Myocyte (in vitro differentiated cells): ENCODE measurements at regions not wholly inside any gene's neighbourhood (a gene's known extent, or its start where the extent isn't known, plus 50 kb on each side); places are given as distances from the start of the nearest gene placed in this dataset.
"Not testable (repeated sequence)": the region's sequence is repeated elsewhere in the genome, so short reads cannot be mapped to it uniquely, and the experiment has no call there.

ENCODE experiments used
- DNase-seq: peaks from one replicate; pipeline ENCODE4 v3.0.0-alpha.2; 2012; ENCODE audit warnings: low read depth

GRCh38 chr2:220821683-220822082, 750.4 kb downstream of the EPHA4 start:
- no peak for DNase-seq

DNA sequence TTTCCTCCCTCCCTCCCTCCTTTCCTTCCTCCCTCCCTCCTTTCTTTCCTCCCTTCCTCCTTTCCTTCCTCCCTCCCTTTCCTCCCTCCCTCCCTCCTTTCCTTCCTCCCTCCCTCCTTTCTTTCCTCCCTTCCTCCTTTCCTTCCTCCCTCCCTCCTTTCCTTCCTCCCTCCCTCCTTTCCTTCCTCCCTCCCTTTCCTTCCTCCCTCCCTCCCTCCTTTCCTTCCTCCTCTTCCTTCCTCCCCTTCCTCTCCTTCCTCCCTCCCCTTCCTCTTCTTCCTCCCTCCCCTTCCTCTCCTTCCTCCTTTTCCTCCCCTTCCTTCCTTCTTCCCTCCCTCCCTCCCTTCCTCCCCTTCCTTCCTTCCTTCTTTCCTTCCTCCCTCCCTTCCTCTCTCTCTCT, 748.5 kb downstream of the EPHA4 start:
- not testable (repeated sequence) for DNase-seq

GRCh38 chr2:220833446-220833845, 738.7 kb downstream of the EPHA4 start:
- DNase-seq: no peak

DNA sequence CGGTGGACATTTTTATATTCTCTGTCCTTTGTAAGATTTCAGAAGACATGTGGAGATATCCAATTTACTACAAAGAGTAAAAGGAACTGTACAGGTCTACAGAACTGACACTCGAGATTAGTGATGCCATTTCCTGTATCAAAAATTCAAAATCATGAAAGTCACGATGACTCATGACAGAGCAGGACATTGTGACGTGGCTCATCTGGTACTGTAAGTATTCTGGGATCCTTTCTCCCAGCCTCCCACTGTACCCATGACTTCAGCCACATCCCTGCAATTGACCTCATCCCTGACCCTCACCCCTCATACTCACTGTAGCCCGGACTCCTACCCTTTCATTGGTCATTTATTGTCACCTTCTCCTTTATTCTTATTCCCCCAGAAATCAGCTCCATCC, 736.5 kb downstream of the EPHA4 start:
- no peak for DNase-seq

DNA sequence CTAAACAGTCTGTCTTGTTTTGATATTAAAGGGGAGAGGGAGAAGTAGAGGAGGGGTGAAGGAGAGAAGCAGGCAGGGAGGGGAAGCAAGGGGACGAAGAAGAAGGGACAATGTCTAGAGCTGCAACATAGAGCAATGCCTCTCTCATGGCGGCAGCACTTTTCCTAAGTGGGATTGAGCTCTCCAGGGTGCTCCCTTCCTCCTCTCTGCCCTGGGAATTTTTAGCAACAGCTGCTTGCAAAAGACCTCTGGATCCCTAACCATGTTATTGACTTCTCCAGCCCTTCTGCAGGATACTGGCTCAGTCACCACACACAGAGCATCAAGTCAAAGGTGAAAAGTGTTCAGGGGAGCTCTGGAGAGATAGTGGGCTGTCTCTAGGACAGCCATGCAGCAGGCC, 734.9 kb downstream of the EPHA4 start:
- DNase-seq: peak; percentile 6

DNA sequence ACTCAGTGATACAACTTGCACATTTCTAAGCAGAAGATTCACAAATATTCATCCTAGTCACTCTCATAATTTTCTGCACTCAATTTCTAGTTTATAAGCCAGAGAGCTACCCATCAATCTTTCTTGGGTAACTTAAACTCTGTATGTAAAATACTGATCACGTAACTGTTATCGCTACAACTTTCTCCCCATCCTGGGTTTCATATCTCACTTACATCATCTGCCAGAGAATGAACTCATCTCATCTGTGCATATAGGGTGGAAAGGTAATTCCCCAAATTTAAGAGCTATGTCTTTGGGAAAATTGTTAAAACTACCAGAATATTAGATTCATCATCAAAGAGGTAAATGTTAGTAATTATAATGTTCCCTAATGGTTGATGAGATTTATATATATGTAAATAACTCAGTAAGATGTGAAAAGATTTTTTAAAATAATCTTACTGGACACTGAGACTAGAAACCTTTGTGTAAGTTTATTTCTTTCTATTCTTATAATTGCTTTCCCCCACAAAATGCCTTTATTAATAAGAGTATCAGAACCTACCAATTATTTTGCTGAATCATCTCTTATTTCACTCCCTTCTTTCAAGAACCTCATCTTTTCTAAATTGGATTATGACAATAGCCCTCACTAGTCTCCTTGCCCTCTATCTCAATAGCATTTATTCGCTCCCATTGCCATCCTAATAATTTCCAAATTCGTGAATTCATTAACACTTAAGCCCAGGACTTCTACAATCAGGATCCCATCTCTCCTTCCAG, 729.0 kb downstream of the EPHA4 start:
- no peak for DNase-seq

DNA sequence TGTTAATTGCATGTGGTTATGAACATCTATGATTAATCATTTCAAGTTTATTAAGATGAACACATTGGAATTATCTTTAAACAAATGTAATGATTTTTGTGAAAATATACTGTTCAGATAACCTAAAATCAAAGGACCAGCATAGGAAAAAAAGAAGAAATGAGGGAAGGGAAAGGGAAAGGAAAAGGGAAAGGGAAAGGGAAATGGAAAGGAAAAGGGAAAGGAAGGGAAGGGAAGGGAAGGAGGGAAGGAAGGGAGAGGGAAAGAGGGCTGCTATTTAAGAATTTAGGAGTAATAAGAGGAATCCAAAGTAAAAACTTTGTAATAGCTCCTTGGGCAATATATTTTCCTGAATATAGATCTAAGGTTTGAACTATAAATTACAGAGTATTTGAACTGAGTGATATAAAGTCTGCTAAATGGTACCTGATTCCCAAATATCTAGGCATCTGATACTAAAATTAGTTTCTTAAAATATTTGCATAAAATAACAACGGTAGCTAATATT, 726.3 kb downstream of the EPHA4 start:
- DNase-seq: no peak

- peak; percentile 3 for DNase-seq
Observed at GRCh38 chr2:220847006-220847405, 725.1 kb downstream of the EPHA4 start.

GRCh38 chr2:220847589-220847988, 724.5 kb downstream of the EPHA4 start:
- DNase-seq: peak; percentile 43

- no peak for DNase-seq
Observed at GRCh38 chr2:220849433-220849832, 722.7 kb downstream of the EPHA4 start.

GRCh38 chr2:220850116-220850515, 722.0 kb downstream of the EPHA4 start:
- DNase-seq: peak; percentile 19

DNA sequence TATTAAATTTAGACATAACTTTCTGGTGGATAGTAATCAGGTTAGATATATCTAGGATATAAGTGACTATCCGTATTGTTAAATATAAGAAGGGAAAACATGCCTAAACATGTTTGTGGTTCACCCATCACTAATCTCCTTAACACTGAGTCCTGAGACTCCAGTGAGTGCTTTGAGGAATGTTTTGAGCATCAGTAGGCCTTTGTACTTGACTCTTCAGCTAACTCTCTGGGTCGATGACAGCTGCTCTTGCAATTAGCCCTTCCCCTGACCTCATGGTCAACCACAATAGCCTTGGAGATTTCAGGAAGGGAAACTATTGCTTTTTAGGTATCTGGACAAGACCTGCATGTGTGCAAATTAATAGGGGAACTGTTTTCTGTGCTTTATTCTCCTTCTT, 716.8 kb downstream of the EPHA4 start:
- DNase-seq: peak; percentile 89

DNA sequence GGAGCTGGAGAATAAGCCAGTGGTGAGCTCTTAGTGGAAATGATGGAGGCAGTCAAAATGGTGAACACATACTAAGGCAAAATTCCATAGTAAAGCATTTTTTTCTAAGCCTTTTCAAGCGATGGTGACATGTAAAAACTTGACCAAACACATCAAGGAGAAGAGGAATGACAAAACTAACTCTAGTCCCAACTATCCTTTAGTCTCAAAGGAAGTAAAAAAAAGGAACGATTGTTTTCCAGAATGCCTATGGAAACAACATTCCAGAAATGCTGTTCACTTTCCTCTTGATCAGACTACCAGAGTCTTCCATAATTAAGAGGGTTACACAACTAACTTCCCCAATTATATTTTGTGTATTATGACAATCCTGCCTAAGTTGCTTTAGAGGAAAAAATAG, 715.6 kb downstream of the EPHA4 start:
- no peak for DNase-seq

DNA sequence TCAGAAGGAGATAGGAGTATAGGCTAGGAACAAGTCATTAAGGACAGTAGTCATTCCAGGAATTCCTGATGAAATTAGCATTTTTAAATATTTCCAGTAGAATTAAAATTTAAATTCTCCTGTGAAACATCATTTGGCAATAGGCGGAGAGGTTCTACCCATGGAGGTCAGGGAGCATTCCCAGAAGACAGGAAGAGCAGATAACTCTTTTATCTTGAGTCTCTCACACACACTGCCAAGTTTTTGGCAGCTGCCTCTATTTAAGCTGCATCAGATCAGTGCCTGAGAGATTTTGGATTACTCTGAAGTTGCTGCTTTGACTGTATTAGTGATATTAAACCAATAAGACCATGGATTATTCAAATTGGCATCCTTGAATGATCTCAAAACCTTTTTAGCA, 714.7 kb downstream of the EPHA4 start:
- DNase-seq: no peak

DNA sequence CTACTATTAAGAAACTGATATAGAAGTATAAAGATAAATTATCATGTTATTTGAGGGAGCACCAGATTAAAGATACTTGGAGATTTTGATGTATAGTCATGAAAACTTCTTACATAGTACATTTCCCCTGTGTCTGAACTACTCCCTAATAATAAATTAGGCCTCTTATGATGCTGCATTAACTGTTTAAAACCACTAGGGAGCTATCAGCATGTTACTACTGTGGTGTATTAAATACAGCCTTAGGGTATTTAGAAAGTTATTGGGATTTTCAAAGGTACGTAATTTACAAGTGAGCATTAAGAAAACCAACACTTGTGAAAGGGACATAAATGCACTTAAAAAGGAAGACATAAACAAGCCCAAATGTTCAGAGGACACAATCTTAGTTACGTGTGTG, 714.0 kb downstream of the EPHA4 start:
- DNase-seq: no peak

DNA sequence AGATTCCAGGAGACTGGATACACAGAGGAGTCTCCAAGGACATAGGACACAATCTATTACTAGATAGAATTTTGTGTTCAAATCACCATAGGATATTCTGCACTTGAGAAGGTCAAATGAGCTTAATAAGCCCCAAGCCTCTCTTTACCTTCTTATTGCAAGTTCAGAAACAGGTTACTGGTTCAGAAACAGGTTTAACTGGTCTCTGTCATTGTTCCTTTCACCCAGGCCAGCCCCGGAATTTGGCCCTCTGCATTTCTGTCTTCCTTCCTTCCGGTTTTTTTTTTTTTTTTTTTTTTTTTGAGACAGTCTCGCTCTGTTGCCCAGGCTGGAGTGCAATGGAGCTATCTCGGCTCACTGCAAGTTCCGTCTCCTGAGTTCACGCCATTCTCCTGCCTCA, 700.2 kb downstream of the EPHA4 start:
- no peak for DNase-seq

DNA sequence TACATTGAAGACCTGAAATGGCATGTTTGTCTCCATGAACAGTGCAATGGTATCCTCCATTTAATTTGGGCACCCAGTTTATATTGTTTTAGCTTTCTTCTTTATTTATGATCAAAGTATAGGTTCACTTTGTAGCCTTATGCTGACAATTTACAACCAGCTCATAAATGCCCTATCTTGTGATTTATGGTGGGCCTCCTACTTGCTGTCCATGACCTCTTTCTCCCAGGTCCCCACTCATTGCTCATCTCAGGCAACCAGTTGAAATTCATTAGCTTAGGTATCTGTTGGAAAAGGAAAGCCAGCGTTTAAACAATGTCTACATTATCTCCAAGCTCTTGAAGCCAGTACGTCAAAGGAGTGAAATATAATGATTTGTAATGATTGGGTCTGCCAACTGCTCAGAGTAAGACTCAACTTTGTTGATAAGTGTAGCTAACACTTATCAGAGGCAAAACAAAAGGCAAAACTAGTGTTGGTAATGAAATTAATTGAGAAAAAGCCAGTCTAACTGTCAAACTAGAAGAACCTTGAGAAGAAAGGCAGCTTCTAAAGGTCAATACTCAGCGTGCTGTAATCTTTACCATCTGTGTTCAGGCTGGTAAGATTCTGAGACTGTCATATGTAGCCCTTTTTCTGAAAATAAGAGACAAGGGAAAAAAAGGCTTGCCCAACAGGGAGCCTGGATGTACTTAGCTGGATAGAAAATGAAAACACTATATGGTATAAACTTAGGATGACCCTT, 695.9 kb downstream of the EPHA4 start:
- DNase-seq: no peak

- DNase-seq: no peak
Observed at GRCh38 chr2:220877491-220877890, 694.6 kb downstream of the EPHA4 start.

DNA sequence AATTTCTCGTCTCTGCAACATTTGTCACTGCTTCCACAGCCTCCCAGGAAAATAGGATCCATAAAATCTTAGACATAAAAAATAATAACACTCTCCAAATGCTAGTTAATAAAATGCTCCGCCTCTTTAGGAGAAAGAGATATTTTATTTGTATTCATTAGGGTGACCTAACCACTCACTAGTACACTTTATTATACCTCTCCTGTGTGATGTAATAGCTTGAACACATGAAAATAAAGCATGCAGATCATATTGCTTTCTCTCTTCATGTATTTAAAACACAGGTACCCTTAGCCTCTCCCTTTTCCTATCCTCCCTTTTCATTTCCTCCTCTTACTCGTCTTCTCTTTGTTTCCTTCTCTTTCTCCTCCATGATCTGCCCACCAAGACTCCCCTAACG, 694.2 kb downstream of the EPHA4 start:
- no peak for DNase-seq

DNA sequence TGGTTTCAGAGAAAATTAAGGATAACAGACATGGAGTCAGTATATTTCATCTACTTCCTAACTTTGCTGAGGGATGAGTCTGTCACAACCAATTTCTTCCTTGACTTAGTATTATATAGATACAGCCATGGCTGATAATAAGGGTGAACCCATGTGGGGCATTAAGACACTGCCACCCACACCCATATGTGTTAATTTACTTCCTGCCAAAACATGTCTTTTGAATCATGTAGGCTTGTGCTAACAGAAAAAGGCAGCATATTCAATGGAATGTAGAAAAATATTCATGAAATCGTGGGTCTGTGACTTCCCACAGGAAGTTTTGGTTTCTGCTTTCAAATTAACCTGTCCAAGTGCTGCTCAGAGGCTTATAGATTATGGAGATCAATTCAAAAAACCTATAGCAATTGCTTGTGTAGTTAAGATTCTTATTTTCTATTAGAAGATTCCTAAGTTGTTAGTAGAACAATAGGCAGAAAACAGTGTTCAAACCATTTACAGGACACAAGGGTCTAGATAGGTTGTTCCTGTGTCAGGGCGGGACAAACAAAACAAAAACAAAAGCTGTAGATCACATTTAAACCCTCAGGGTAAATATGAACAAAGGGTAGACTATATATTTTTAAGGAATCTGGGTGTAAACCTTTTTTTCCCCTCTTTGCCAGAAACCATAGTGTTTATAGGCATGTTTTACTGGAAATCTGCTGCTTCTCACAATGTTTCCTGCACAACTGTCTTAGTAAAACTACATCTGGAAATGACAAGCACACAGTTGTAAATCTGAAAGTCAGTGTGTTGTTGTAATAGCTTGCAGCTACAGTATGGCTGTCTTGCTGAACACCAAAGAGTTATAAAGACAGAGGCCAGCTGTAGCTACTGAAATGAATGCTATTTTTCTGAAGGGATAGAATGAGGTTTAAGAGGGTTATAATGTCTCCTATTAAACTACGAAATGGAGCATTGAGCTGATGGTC, 691.2 kb downstream of the EPHA4 start:
- no peak for DNase-seq

DNA sequence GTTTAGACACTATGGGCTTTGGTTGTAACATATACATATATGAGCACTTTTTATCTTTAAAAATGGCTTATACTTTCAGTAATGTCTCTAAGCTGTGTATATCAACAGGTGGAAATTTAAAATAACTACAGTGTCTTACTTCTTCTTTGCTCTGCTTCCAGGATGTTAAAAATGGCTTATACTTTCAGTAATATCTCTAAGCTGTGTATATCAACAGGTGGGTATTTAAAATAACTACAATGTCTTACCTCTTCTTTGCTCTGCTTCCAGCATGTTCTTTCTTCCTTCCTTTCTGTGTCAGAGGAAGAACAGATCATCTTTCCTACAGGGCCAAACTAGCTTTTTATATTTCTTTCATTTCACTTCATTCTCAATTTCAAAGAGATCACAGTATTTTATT, 689.6 kb downstream of the EPHA4 start:
- no peak for DNase-seq

DNA sequence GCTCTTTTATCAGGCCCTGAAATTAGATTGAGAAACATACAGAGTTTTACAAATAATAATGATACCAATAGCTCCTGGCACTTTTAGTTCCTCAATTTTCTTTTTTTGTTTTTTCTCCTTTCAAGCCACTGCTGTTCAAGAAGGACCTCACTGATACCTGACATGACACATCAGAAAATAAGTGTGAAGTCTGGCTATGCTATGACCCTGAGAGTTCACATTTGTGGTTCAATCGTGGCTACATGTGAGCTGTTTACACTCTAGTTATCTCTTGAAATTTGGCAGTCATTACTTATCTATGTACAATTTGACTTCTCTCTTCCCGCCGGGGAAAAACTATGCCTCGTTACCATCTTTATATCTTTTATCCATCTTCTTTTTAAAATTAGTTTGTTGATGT, 686.5 kb downstream of the EPHA4 start:
- DNase-seq: no peak
